Liver (tissue), 8 donors: ENCODE measurements at regions not wholly inside any gene's neighbourhood (a gene's known extent, or its start where the extent isn't known, plus 50 kb on each side); places are given as distances from the start of the nearest gene placed in this dataset.

Experiments used
- DNase-seq: peaks from one replicate; pipeline ENCODE4 v3.0.0-alpha.2; 2017; ENCODE audit warnings: low spot score
- H3K27ac ChIP-seq, 2 donors: one replicate each; pipeline ENCODE4 v1.7.0; 2013; ENCODE audit warnings: inconsistent platforms in 2 of 2, low read length in 2 of 2, control low read depth in 1 of 2, low read depth in 1 of 2, mild to moderate bottlenecking in 1 of 2
- H3K27me3 ChIP-seq, 4 donors: one replicate each; pipeline versions ENCODE4 v1.6.1 to v1.7.0; 2013; ENCODE audit warnings: low read length in 3 of 4, inconsistent platforms in 1 of 4, mild to moderate bottlenecking in 1 of 4, moderate library complexity in 1 of 4; ENCODE audit not compliant: control insufficient read depth in 4 of 4, insufficient read depth in 4 of 4
- H3K36me3 ChIP-seq, 4 donors: one replicate each; pipeline versions ENCODE4 v1.6.1 to v1.7.0; 2013; ENCODE audit warnings: low read length in 3 of 4, mild to moderate bottlenecking in 3 of 4, low read depth in 1 of 4, moderate library complexity in 1 of 4; ENCODE audit not compliant: control insufficient read depth in 4 of 4, insufficient read depth in 3 of 4
- H3K4me1 ChIP-seq, 4 donors: one replicate each; pipeline versions ENCODE4 v1.6.1 to v1.7.0; 2013; ENCODE audit warnings: low read length in 3 of 4, mild to moderate bottlenecking in 3 of 4, moderate library complexity in 1 of 4; ENCODE audit not compliant: control insufficient read depth in 4 of 4, insufficient read depth in 4 of 4
- H3K4me3 ChIP-seq, 3 donors: one replicate each; pipeline versions ENCODE4 v1.6.1 to v1.7.0; 2013; ENCODE audit warnings: low read length in 3 of 3, control low read depth in 1 of 3, low read depth in 1 of 3, mild to moderate bottlenecking in 1 of 3
- H3K9ac ChIP-seq, 2 donors: one replicate each; pipeline ENCODE4 v1.7.0; 2013; ENCODE audit warnings: low read length in 2 of 2, mild to moderate bottlenecking in 2 of 2, moderate library complexity in 2 of 2, control low read depth in 1 of 2, low read depth in 1 of 2
- H3K9me3 ChIP-seq, 4 donors: one replicate each; pipeline versions ENCODE4 v1.6.1 to v1.7.0; 2013; ENCODE audit warnings: low read length in 3 of 4; ENCODE audit not compliant: control insufficient read depth in 4 of 4
- ATF3 ChIP-seq: IDR thresholded peaks from 2 replicates; pipeline ENCODE4 v1.6.1; 2016; ENCODE audit warnings: antibody characterized with exemption
- CTCF ChIP-seq: fragments of 150-350 bp; IDR thresholded peaks from 2 replicates; pipeline ENCODE4 v1.5.1; 2017; ENCODE audit warnings: improper control_type of control experiment, low read depth, low read length; ENCODE audit not compliant: missing input control
- EGR1 ChIP-seq, 2 donors: IDR thresholded peaks; 2 replicates each; pipeline ENCODE4 v1.6.1; 2016 to 2018; ENCODE audit warnings: antibody characterized with exemption in 2 of 2, low read depth in 2 of 2
- FOXA1 ChIP-seq: IDR thresholded peaks from 2 replicates; pipeline ENCODE4 v1.6.1; 2016; ENCODE audit warnings: antibody characterized with exemption
- FOXA2 ChIP-seq: IDR thresholded peaks from 2 replicates; pipeline ENCODE4 v1.6.1; 2016; ENCODE audit warnings: antibody characterized with exemption
- GABPA ChIP-seq, 2 donors: IDR thresholded peaks in 1 of 2; conservative IDR thresholded peaks in 1 of 2; 2 replicates each; pipeline ENCODE4 v1.6.1; 2016; ENCODE audit warnings: antibody characterized with exemption in 2 of 2, mild to moderate bottlenecking in 1 of 2, moderate library complexity in 1 of 2
- HNF4A ChIP-seq, 2 donors: conservative IDR thresholded peaks; 2 replicates each; pipeline ENCODE4 v1.6.1; 2016; ENCODE audit warnings: antibody characterized with exemption in 2 of 2, mild to moderate bottlenecking in 2 of 2
- HNF4G ChIP-seq: IDR thresholded peaks from 2 replicates; pipeline ENCODE4 v1.6.1; 2016; ENCODE audit warnings: antibody characterized with exemption
- JUND ChIP-seq, 2 donors: IDR thresholded peaks; 2 replicates each; pipeline ENCODE4 v1.6.1; 2016; ENCODE audit warnings: antibody characterized with exemption in 2 of 2
- MAX ChIP-seq: IDR thresholded peaks from 2 replicates; pipeline ENCODE4 v1.6.1; 2016; ENCODE audit warnings: antibody characterized with exemption
- NR2F2 ChIP-seq: IDR thresholded peaks from 2 replicates; pipeline ENCODE4 v1.6.1; 2016; ENCODE audit warnings: antibody characterized with exemption
- RAD21 ChIP-seq, 2 donors: IDR thresholded peaks; 2 replicates each; pipeline ENCODE4 v1.6.1; 2016; ENCODE audit warnings: antibody characterized with exemption in 2 of 2, mild to moderate bottlenecking in 2 of 2
- REST ChIP-seq: IDR thresholded peaks from 2 replicates; pipeline ENCODE4 v1.6.1; 2016; ENCODE audit warnings: antibody characterized with exemption, mild to moderate bottlenecking
- RXRA ChIP-seq, 2 donors: IDR thresholded peaks; 2 replicates each; pipeline ENCODE4 v1.6.1; 2017 to 2018; ENCODE audit warnings: antibody characterized with exemption in 2 of 2, mild to moderate bottlenecking in 1 of 2
- SP1 ChIP-seq: IDR thresholded peaks from 2 replicates; pipeline ENCODE4 v1.6.1; 2018; ENCODE audit warnings: antibody characterized with exemption, mild to moderate bottlenecking
- TAF1 ChIP-seq: conservative IDR thresholded peaks from 2 replicates; pipeline ENCODE4 v1.6.1; 2016; ENCODE audit warnings: antibody characterized with exemption, mild to moderate bottlenecking
- YY1 ChIP-seq: IDR thresholded peaks from 2 replicates; pipeline ENCODE4 v1.6.1; 2016; ENCODE audit warnings: antibody characterized with exemption, mild to moderate bottlenecking
- ZBTB33 ChIP-seq: IDR thresholded peaks from 2 replicates; pipeline ENCODE4 v1.6.1; 2016; ENCODE audit warnings: antibody characterized with exemption
- WGBS: extraction: QIAGEN DNeasy Blood & Tissue Kit; methylation state at CpG from one replicate; pipeline ENCODE4 v1.1.7; 2013; 5-methylcytosine and 5-hydroxymethylcytosine counted together
- donor health status: healthy.
- donor health status: healthy.
- donor health status: healthy.
- donor health status: healthy.
- donor health status: healthy.

GRCh38 chr1:214202992-214203391, 78.0 kb upstream of the SMYD2 start:
- WGBS: 88% methylated on average over 3 of the region's 3 CpGs
- H3K4me1 ChIP-seq: peaks cover 0 to 2% (median 0%) of the 10 kb centered on the region in 4 donors
- no peak for DNase-seq
- H3K27me3 ChIP-seq: no peaks in the 10 kb centered on the region
- TF ChIP-seq JUND (IDR thresholded peaks at IDR 0.05): no peak
- TF ChIP-seq HNF4A (conservative IDR thresholded peaks at IDR 0.05): no peak
- no peak overlapping the region for H3K27ac ChIP-seq
- H3K9ac ChIP-seq: no peak overlapping the region
- H3K4me3 ChIP-seq: no peak overlapping the region
- no peaks in the 10 kb centered on the region for H3K36me3 ChIP-seq
- H3K9me3 ChIP-seq: no peaks in the 10 kb centered on the region

- Histone ChIP-seq H3K4me3 (no peak overlapping the region), H3K9ac (no peak overlapping the region), H3K36me3 (no peaks in the 10 kb centered on the region), H3K9me3 (no peaks in the 10 kb centered on the region), H3K4me1 (peaks cover 0 to 15% (median 9%) of the 10 kb centered on the region in 4 donors), H3K27me3 (no peaks in the 10 kb centered on the region), H3K27ac (no peak overlapping the region)
- TF ChIP-seq TAF1 (no peak), SP1 (no peak), RXRA (IDR thresholded peaks at IDR 0.05) (no peak), MAX (no peak), CTCF (no peak), NR2F2 (no peak), HNF4G (no peak), REST (no peak), FOXA2 (no peak), EGR1 (IDR thresholded peaks at IDR 0.05; ENCODE audit: low read depth in 2 of 2) (no peak), FOXA1 (no peak), ZBTB33 (no peak), YY1 (no peak), ATF3 (no peak), RAD21 (IDR thresholded peaks at IDR 0.05) (no peak), HNF4A (conservative IDR thresholded peaks at IDR 0.05) (no peak), GABPA (IDR thresholded peaks at IDR 0.05 in 1 of 2, conservative IDR thresholded peaks at IDR 0.05 in 1 of 2) (no peak), JUND (IDR thresholded peaks at IDR 0.05) (no peak)
- no peak for DNase-seq
- 89% methylated on average over 8 of the region's 8 CpGs for WGBS
These were observed 75.9 kb upstream of the SMYD2 start for GRCh38 chr1:214205053-214205452.
